Keratinocyte (primary cell): ENCODE measurements at regions not wholly inside any gene's neighbourhood (a gene's known extent, or its start where the extent isn't known, plus 50 kb on each side); places are given as distances from the start of the nearest gene placed in this dataset.

Experiments used
- DNase-seq: peaks from one replicate; pipeline ENCODE4 v3.0.0-alpha.2; 2011; ENCODE audit warnings: low read depth, missing footprints, low spot score
- FAIRE-seq: peaks from 2 replicates; lab custom pipeline; 2011; peaks lifted over from hg19 to GRCh38; lab: Jason Lieb, UNC
- H2AFZ ChIP-seq: 2 replicates; pipeline ENCODE4 v1.6.0; 2012; ENCODE audit warnings: low read length, control low read depth, inconsistent platforms; ENCODE audit not compliant: control insufficient read depth
- H3K27ac ChIP-seq: 2 replicates; pipeline ENCODE4 v1.5.1; 2011; ENCODE audit warnings: low read length; ENCODE audit not compliant: control insufficient read depth, insufficient read depth
- H3K27me3 ChIP-seq: 3 replicates; pipeline ENCODE4 v1.6.0; 2011; ENCODE audit warnings: low read length; ENCODE audit not compliant: control insufficient read depth, insufficient read depth; ENCODE audit errors: extremely low read depth
- H3K36me3 ChIP-seq, 2 experiments: 2 replicates in 1 of 2; 3 replicates in 1 of 2; pipeline ENCODE4 v1.5.1; 2011; ENCODE audit warnings: low read length in 2 of 2, mild to moderate bottlenecking in 1 of 2; ENCODE audit not compliant: control insufficient read depth in 2 of 2, insufficient read depth in 2 of 2; ENCODE audit errors: extremely low read depth in 1 of 2
- H3K4me1 ChIP-seq: 3 replicates; pipeline ENCODE4 v1.5.1; 2011; ENCODE audit warnings: low read length; ENCODE audit not compliant: control insufficient read depth, insufficient read depth; ENCODE audit errors: extremely low read depth
- H3K4me2 ChIP-seq: 3 replicates; pipeline ENCODE4 v1.6.0; 2011; ENCODE audit warnings: low read depth, low read length; ENCODE audit not compliant: control insufficient read depth, insufficient read depth; ENCODE audit errors: extremely low read depth
- H3K4me3 ChIP-seq, 3 experiments: fragments of 200-600 bp in 1 of 3; sonication (generic) in 1 of 3; 2 replicates in 2 of 3; 3 replicates in 1 of 3; pipeline ENCODE4 v1.5.1; 2011 to 2016; ENCODE audit warnings: low read length in 3 of 3, mild to moderate bottlenecking in 3 of 3, control low read depth in 2 of 3, inconsistent platforms in 1 of 3, low read depth in 1 of 3, mixed read lengths in 1 of 3, mixed run types in 1 of 3, moderate library complexity in 1 of 3; ENCODE audit not compliant: control insufficient read depth in 2 of 3, insufficient read depth in 2 of 3; ENCODE audit errors: extremely low read depth in 1 of 3
- H3K79me2 ChIP-seq: 2 replicates; pipeline ENCODE4 v1.6.0; 2012; ENCODE audit warnings: low read length; ENCODE audit not compliant: control insufficient read depth, insufficient read depth
- H3K9ac ChIP-seq: 3 replicates; pipeline ENCODE4 v1.6.0; 2011; ENCODE audit warnings: low read length; ENCODE audit not compliant: control insufficient read depth, insufficient read depth; ENCODE audit errors: extremely low read depth
- H3K9me1 ChIP-seq: 3 replicates; pipeline ENCODE4 v1.6.0; 2011; ENCODE audit warnings: low read length; ENCODE audit not compliant: control insufficient read depth, insufficient read depth; ENCODE audit errors: extremely low read depth
- H3K9me3 ChIP-seq: 2 replicates; pipeline ENCODE4 v1.5.1; 2012; ENCODE audit warnings: low read depth, low read length; ENCODE audit not compliant: control insufficient read depth
- H4K20me1 ChIP-seq: 3 replicates; pipeline ENCODE4 v1.6.0; 2011; ENCODE audit warnings: low read length; ENCODE audit not compliant: control insufficient read depth, insufficient read depth; ENCODE audit errors: extremely low read depth
- CTCF ChIP-seq, 3 experiments: IDR thresholded peaks in 1 of 3; conservative IDR thresholded peaks in 1 of 3; optimal IDR thresholded peaks in 1 of 3; 2 replicates in 2 of 3; 3 replicates in 1 of 3; pipeline versions ENCODE3 to v1.5.1; 2011; ENCODE audit warnings: low read length in 3 of 3, mild to moderate bottlenecking in 3 of 3, moderate library complexity in 2 of 3, control low read depth in 1 of 3, inconsistent platforms in 1 of 3; ENCODE audit not compliant: insufficient read depth in 2 of 3; ENCODE audit errors: extremely low read depth in 1 of 3
- EZH2 ChIP-seq: IDR thresholded peaks from one replicate; pipeline ENCODE4 v1.6.1; 2012; ENCODE audit warnings: inconsistent platforms, mild to moderate bottlenecking, low read length, moderate library complexity
- dilution Hi-C: fragments of 300-500 bp; cut with MboI; formaldehyde crosslinking; loops from one replicate; pipeline ENCODE4 v1.7.0; 2020; ENCODE audit warnings: low sequenced_read_pairs; ENCODE audit not compliant: extremely low pct_ligation_motif_present

- no peaks in the 10 kb centered on the region for H3K79me2 ChIP-seq
- H3K9me3 ChIP-seq = no peaks in the 10 kb centered on the region
- FAIRE-seq (no peak), DNase-seq (no peak)
- H3K9me1 ChIP-seq = no peaks in the 10 kb centered on the region
- H3K4me3 ChIP-seq = no peak overlapping the region
- no peaks in the 10 kb centered on the region for H3K36me3 ChIP-seq
- H3K27me3 ChIP-seq = no peaks in the 10 kb centered on the region
- H3K4me2 ChIP-seq = no peak overlapping the region
- no peaks in the 10 kb centered on the region for H4K20me1 ChIP-seq
- peaks cover 3% of the 10 kb centered on the region for H3K4me1 ChIP-seq
- dilution Hi-C loops = no loop called here
- no peak overlapping the region for H2AFZ ChIP-seq
- H3K9ac ChIP-seq = no peak overlapping the region
- no peak overlapping the region for H3K27ac ChIP-seq
- TF ChIP-seq CTCF (optimal IDR thresholded peaks at IDR 0.05 in 1 of 3, IDR thresholded peaks at IDR 0.05 in 1 of 3, conservative IDR thresholded peaks at IDR 0.05 in 1 of 3; ENCODE audit: extremely low read depth in 1 of 3, insufficient read depth in 2 of 3, low read length in 3 of 3) (no peak), EZH2 (no peak)
These were observed 220.9 kb downstream of the SLC7A11 start for GRCh38 chr4:138021139-138021830.

GRCh38 chr4:138014590-138015288 is 227.4 kb downstream of the SLC7A11 start:
- no peak overlapping the region for H3K27ac ChIP-seq
- dilution Hi-C loops = no loop called here
- no peaks in the 10 kb centered on the region for H3K4me1 ChIP-seq
- TF ChIP-seq EZH2 (no peak), CTCF (optimal IDR thresholded peaks at IDR 0.05 in 1 of 3, IDR thresholded peaks at IDR 0.05 in 1 of 3, conservative IDR thresholded peaks at IDR 0.05 in 1 of 3; ENCODE audit: extremely low read depth in 1 of 3, insufficient read depth in 2 of 3, low read length in 3 of 3) (no peak)
- no peaks in the 10 kb centered on the region for H3K27me3 ChIP-seq
- H4K20me1 ChIP-seq = no peaks in the 10 kb centered on the region
- no peaks in the 10 kb centered on the region for H3K9me1 ChIP-seq
- FAIRE-seq = no peak
- H3K4me3 ChIP-seq = no peak overlapping the region
- no peaks in the 10 kb centered on the region for H3K9me3 ChIP-seq
- no peaks in the 10 kb centered on the region for H3K79me2 ChIP-seq
- H3K36me3 ChIP-seq = no peaks in the 10 kb centered on the region
- H3K9ac ChIP-seq = no peak overlapping the region
- H2AFZ ChIP-seq = no peak overlapping the region
- H3K4me2 ChIP-seq = no peak overlapping the region
- no peak for DNase-seq
